ENCODE measurements at regions not wholly inside any gene's neighbourhood (a gene's known extent, or its start where the extent isn't known, plus 50 kb on each side); places are given as distances from the start of the nearest gene placed in this dataset.
"Not testable (repeated sequence)": the region's sequence is repeated elsewhere in the genome, so short reads cannot be mapped to it uniquely, and the experiment has no call there.

DNA sequence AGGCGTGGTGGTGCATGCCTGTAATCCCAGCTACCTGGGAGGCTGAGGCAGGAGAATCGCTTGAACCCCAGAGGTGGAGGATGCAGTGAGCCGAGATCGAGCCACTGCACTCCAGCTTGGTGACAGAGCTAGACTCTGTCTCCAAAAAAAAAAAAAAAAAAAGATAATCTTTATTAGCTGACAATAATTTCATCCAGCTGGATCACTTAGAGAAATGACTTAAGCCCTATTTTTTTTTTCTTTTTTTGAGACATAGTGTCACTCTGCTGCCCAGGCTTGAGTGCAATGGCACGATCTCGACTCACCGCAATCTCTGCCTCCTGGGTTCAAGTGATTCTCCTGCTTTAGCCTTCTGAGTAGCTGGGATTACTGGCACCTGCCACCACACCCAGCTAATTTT is 51.6 kb upstream of the MAP4K4 start:
- POLR2A ChIA-PET = interaction anchor here (0.7 kb wide), 1 partner anchor 19 kb away, joined by 10 read pairs; no protein-coding TSS in a partner anchor
- H3K36me3 Mint-ChIP-seq (ENCODE audit: low read depth) = not testable (repeated sequence)

DNA sequence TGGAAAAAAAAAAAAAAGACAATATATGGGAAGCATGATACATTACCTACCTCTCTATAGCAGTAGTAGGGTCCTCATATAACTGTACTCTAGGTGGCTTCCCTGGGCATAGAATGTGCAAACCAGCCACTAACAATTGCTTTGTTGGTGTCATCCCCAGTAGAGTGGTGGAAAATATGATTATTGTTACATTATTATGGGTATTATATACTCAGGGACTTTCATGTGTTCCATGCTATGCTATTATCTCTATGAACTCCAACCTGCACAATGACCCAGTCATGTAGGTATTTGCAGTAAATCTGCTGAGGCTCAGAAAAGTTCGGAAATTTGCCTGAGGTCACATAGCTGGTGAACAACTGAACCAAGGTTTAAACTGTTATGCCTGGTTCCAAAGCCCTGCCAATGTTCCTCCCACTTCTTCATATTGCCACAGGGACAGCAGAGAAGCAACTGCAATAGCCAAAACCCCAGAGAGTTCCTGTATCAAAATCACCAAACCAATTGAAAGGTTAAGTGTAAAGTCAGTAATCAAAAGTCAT is 52.6 kb upstream of the MAP4K4 start:
- H3K9me3 Mint-ChIP-seq = peaks cover 4% of the 10 kb centered on the region
- H3K27me3 Mint-ChIP-seq = no peaks in the 10 kb centered on the region
- ChIA-PET POLR2A (no interaction called here), CTCF (interaction anchor here (1.4 kb wide), 1 partner anchor 11 kb away, joined by 7 read pairs; no protein-coding TSS in a partner anchor)
- no peak overlapping the region for H3K4me3 Mint-ChIP-seq
- no peak overlapping the region for H3K27ac Mint-ChIP-seq
- DNase-seq = no peak
- H3K36me3 Mint-ChIP-seq (ENCODE audit: low read depth) = no peaks in the 10 kb centered on the region
- H3K4me1 Mint-ChIP-seq = no peaks in the 10 kb centered on the region

More for the DNA sequence above, 51.6 kb upstream of the MAP4K4 start:
- not testable (repeated sequence) for H3K9me3 Mint-ChIP-seq, H3K4me1 Mint-ChIP-seq, DNase-seq, H3K27me3 Mint-ChIP-seq, H3K4me3 Mint-ChIP-seq, H3K27ac Mint-ChIP-seq
- CTCF ChIA-PET = interaction anchor here (0.7 to 1.4 kb wide), 2 partner anchors 12 to 229 kb away, joined by 3 to 7 read pairs; no protein-coding TSS in a partner anchor

DNA sequence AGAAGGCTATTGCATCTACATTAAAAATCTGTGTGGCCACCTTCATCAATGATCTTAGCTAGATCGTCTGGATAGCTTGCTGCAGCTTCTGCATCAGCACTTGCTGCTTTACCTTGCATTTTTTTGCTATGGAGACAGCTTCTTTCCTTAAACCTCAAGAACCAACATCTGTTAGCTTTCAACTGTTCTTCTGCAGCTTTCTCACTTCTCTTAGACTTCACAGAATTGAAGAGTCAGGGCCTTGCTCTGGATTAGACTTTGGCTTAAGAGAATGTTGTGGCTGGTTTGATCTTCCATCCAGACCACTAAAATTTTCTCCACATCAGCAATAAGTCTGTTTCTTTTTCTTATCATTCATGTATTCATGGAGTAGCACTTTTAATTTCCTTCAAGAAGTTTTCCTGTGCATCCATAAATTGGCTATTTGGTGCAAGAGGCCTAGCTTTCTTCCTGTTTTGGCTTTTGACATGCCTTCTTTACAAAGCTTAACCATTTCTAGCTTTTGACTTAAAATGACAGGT is 54.4 kb upstream of the MAP4K4 start:
- Mint-ChIP-seq H3K4me3 (no peak overlapping the region), H3K36me3 (ENCODE audit: low read depth) (no peaks in the 10 kb centered on the region), H3K27ac (no peak overlapping the region), H3K9me3 (peaks cover 4% of the 10 kb centered on the region), H3K27me3 (no peaks in the 10 kb centered on the region), H3K4me1 (no peaks in the 10 kb centered on the region)
- POLR2A ChIA-PET = no interaction called here
- CTCF ChIA-PET = interaction anchor here (0.6 to 1.3 kb wide), 3 partner anchors 25 to 148 kb away, joined by 3 read pairs; no protein-coding TSS in a partner anchor
- DNase-seq = no peak

DNA sequence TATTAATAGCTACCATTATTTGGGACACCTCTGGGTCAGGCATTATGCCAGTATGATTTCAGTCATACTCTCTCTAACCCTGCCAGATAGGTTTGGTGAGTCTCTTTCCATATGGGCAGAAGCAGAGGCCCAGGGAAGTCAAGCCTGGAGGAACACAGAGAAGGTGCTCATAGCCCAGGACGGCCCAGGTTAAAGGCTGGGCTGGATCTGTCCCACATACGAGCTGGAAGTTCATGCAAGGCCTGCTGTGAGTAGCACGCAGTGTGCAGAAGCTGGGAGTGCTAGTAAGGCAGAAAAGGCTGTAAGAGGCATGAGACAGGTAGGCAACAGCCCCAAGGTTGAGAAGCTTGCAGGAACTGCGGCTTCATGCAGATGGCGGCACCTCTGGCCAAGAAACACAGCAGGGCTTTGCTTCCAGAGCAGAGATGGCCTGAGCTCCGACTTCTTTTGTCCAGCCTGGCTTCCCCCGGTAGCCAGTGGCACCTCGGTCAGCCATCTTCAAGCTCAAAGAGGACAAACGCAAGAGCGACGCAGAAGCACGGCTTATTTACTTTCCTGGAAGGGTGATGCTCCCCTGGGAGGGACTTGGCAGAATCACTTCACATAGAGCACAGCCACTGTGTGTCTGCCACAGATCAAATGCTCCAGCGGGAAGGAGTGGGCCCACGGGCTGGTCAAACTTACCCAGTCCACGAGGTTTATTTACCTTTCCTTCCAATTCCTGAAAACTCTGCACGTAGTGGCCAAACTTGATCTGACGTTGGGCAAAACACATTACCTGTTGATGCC is 58.5 kb upstream of the MAP4K4 start:
- H3K36me3 Mint-ChIP-seq (ENCODE audit: low read depth) = no peaks in the 10 kb centered on the region
- H3K27me3 Mint-ChIP-seq = no peaks in the 10 kb centered on the region
- POLR2A ChIA-PET = no interaction called here
- H3K4me3 Mint-ChIP-seq = no peak overlapping the region
- DNase-seq = no peak
- CTCF ChIA-PET = interaction anchor here (0.8 kb wide), 1 partner anchor 191 kb away, joined by 3 read pairs; no protein-coding TSS in a partner anchor
- no peak overlapping the region for H3K27ac Mint-ChIP-seq
- H3K9me3 Mint-ChIP-seq = peaks cover 4% of the 10 kb centered on the region
- H3K4me1 Mint-ChIP-seq = peaks cover under 1% of the 10 kb centered on the region

DNA sequence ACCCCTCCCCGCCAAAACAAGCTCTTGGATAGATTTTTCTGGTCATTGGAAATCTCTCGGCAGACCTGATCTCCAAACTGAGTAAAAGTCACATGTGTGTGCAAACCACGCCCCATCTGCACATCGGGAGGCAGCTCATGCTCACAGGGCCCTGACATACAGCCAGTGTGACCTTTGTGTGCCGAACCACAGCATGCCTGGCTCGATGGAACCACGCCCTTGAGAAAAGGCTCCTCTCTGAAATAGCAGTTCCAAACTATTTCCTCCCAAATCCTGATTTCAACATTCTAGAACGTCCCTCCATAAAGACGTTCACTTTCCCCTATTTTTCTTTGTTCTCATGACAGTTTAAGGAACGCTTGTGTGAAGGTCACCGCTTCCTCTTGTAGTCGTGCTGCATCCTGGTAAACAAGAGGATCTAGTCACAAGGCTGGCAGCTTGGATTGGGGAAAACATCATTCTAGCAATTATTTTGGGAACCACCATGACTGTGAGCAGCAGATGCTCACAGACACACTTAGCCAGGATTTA is 59.3 kb upstream of the MAP4K4 start:
- POLR2A ChIA-PET = no interaction called here
- no peaks in the 10 kb centered on the region for H3K36me3 Mint-ChIP-seq (ENCODE audit: low read depth)

DNA sequence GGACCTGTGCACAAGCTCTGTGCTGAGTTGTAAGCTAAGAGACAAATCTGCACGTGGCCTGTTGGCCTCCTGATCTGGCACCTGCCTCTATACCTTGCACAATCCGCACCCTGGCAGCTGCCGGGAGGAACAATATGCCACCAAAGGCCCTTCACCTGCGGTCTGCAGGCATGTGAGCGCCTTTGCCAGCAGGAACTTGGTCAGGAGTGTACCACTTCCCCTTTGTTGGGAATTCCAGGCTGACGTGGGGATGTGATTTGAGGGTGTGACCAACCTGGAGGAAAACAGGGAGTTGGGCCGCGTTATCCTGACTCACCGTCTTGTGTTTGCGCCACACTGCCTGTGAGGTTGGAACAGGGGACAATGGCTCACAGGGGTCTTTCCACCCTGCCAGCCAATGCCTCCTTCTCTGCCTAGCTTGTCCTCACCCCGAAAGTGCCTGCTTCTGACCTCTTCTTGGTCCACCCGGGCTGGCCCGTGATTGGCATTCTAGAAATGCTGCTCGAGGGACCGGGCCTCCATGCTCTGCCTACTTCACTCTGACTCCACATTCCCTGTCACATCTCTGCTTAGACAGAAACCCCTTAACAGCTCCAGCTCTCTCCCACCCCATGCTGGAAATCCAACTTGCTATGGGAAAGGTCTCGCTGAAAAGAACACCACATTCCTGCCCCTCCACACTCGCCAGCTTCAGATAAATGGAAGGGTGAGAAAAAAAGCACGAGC is 67.1 kb upstream of the MAP4K4 start:
- Mint-ChIP-seq H3K36me3 (ENCODE audit: low read depth) (no peaks in the 10 kb centered on the region), H3K4me3 (no peak overlapping the region), H3K27ac (no peak overlapping the region), H3K27me3 (no peaks in the 10 kb centered on the region), H3K4me1 (peaks cover 4% of the 10 kb centered on the region), H3K9me3 (peaks cover 2% of the 10 kb centered on the region)
- no peak for DNase-seq
- POLR2A ChIA-PET = no interaction called here
- CTCF ChIA-PET = interaction anchor here (1.6 to 2.8 kb wide), 3 partner anchors 10 to 212 kb away, joined by 3 to 8 read pairs (median 6); no protein-coding TSS in a partner anchor

More for the DNA sequence above, 59.3 kb upstream of the MAP4K4 start:
- H3K4me3 Mint-ChIP-seq = no peak overlapping the region
- H3K4me1 Mint-ChIP-seq = peaks cover 2% of the 10 kb centered on the region
- CTCF ChIA-PET = interaction anchor here (0.8 to 1.6 kb wide), 3 partner anchors 16 to 289 kb away, joined by 3 to 5 read pairs (median 3); no protein-coding TSS in a partner anchor
- no peak overlapping the region for H3K27ac Mint-ChIP-seq
- no peak for DNase-seq
- H3K27me3 Mint-ChIP-seq = no peaks in the 10 kb centered on the region
- H3K9me3 Mint-ChIP-seq = peaks cover 4% of the 10 kb centered on the region

DNA sequence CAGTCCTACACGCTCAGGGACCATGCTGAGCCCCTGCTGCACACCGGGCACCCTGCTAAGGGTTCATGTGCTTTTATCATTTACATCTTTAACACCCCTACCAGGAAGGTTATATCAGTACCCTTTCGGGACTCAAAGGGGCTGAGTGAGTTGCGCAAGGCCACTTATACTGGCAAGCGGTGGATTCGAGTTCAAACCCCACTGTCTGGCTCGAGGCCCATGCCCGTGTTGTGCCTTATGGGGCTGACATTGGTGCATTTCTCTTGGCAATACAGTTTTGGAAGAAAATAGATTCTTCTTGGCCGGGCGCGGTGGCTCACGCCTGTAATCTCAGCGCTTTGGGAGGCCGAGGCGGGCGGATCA is 69.5 kb upstream of the MAP4K4 start:
- no peaks in the 10 kb centered on the region for H3K27me3 Mint-ChIP-seq
- no peak overlapping the region for H3K27ac Mint-ChIP-seq
- H3K9me3 Mint-ChIP-seq = peaks cover 2% of the 10 kb centered on the region
- POLR2A ChIA-PET = no interaction called here
- H3K4me3 Mint-ChIP-seq = no peak overlapping the region
- DNase-seq = no peak
- H3K4me1 Mint-ChIP-seq = peaks cover 11% of the 10 kb centered on the region
- H3K36me3 Mint-ChIP-seq (ENCODE audit: low read depth) = peaks cover 2% of the 10 kb centered on the region
- CTCF ChIA-PET = interaction anchor here (2.3 kb wide), 1 partner anchor 13 kb away, joined by 6 read pairs; no protein-coding TSS in a partner anchor

DNA sequence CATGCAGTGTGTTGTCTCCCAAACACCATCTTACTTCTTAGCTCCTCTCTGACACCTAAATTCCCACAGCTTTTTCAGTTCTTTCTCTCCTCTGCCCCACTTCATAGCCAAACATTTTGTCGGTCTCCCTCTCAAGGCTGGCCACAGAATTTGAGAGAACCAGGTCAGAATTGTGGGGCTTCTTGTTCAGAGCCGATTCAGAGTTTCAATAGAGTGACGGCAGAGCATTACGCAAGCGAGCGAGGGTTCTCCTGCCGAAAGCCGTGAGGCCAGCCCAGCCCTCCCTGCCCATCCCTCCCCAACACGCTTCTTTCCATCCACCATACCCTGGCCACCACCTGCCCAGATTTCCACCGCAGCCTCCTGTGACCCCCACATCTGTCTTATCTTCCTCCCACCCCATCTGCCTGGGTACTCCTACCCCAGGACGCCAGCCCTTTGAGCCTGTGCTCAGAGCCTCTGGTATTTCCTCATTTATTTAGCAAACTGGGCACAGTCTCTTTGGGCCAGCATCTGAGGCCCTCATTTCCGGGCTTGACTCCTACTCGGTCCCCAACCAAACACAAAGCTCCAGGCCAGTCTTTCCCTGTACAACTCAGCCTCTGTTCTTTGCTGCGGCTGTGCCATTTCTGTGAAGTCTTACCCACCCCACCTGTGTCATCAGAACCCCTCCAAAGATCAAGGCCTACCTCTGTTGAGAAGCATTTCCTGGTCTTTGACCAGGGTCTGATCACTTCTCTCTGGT is 70.0 kb upstream of the MAP4K4 start:
- no peak for DNase-seq
- H3K36me3 Mint-ChIP-seq (ENCODE audit: low read depth) = peaks cover 5% of the 10 kb centered on the region
- no peak overlapping the region for H3K4me3 Mint-ChIP-seq
- ChIA-PET POLR2A (no interaction called here), CTCF (no interaction called here)
- peaks cover 5% of the 10 kb centered on the region for H3K9me3 Mint-ChIP-seq
- no peaks in the 10 kb centered on the region for H3K27me3 Mint-ChIP-seq
- no peak overlapping the region for H3K27ac Mint-ChIP-seq
- H3K4me1 Mint-ChIP-seq = peaks cover 17% of the 10 kb centered on the region

DNA sequence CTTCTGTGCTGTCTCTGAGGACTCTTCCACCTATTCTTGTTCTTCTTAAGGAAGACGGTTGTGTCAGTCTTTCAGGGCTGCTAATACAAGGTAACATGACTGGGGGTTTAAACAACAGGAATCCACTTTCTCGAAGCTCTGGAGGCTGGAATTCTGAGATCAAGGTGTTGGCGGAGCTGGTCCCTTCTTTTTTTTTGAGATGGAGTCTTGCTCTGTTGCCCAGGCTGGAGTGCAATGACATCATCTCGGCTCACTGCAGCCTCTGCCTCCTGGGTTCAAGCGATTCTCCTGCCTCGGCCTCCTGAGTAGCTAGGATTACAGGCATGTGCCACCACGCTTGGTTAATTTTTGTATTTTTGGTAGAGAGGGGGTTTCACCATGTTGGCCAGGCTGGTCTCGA is 71.7 kb upstream of the MAP4K4 start:
- DNase-seq; CTCF ChIA-PET; H3K27ac Mint-ChIP-seq; H3K9me3 Mint-ChIP-seq; H3K27me3 Mint-ChIP-seq; H3K4me3 Mint-ChIP-seq; POLR2A ChIA-PET; H3K36me3 Mint-ChIP-seq (ENCODE audit: low read depth): not testable (repeated sequence)
- peaks cover 22% of the 10 kb centered on the region for H3K4me1 Mint-ChIP-seq

DNA sequence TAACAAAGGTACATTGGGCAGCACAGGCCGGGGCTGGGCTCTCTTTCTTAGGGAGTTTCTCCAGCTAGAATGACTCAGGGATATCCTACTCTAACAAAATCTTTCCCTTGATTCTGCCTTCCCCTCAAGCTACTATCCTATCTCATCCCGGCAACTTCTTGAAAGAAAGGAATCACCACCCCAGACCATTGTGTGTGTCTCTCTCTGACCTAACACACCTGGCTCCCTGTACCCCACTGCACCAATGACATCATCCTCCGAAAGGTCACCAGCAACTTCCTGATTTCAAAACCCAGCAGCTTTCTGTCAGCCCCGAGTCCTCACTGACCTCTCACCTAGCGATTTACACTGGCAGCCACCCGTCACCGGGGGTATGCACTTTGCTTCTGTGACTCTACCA is 72.1 kb upstream of the MAP4K4 start:
- Mint-ChIP-seq H3K4me3 (no peak overlapping the region), H3K9me3 (peaks cover 5% of the 10 kb centered on the region), H3K27me3 (no peaks in the 10 kb centered on the region), H3K36me3 (ENCODE audit: low read depth) (peaks cover 5% of the 10 kb centered on the region), H3K27ac (no peak overlapping the region), H3K4me1 (peaks cover 22% of the 10 kb centered on the region)
- POLR2A ChIA-PET = no interaction called here
- DNase-seq = no peak
- CTCF ChIA-PET = interaction anchor here (0.6 kb wide), 1 partner anchor 516 kb away, joined by 3 read pairs; no protein-coding TSS in a partner anchor

DNA sequence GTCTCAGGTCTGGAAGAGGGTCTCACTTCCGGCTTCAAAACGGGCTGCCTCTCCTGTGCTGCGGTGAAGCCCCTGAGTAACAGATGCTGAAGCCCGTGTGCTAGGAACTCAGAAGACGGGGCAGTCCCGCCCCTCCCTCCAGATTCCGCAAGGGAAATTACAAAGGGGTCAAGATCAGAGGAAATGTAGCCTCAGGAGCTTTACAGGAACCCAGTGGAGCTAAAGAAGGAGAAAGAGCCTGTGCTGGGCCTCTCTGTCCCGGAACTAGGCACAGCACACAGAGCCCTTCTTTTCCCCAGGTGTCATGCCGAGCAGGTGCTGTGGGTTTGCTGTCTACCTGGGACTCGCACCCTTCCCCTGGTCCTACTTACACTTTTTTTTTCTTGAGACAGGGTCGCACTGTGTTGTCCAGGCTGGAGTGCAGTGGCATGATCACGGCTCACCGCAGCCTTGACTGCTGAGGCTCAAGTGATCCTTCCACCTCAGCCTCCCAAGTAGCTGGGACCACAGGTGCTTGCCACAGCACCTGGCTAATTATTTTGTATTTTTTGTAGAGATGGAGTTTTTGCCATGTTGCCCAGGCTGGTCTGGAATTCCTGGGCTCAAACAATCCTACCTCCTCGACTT is 72.7 kb upstream of the MAP4K4 start:
- Mint-ChIP-seq H3K9me3 (peaks cover 5% of the 10 kb centered on the region), H3K36me3 (ENCODE audit: low read depth) (peaks cover 5% of the 10 kb centered on the region), H3K27ac (no peak overlapping the region), H3K27me3 (no peaks in the 10 kb centered on the region), H3K4me3 (no peak overlapping the region), H3K4me1 (peaks cover 22% of the 10 kb centered on the region)
- ChIA-PET CTCF (interaction anchor here (0.6 to 1.2 kb wide), 2 partner anchors 8 to 515 kb away, joined by 3 to 6 read pairs; no protein-coding TSS in a partner anchor), POLR2A (no interaction called here)
- no peak for DNase-seq
